ENCODE measurements at regions not wholly inside any gene's neighbourhood (a gene's known extent, or its start where the extent isn't known, plus 50 kb on each side); places are given as distances from the start of the nearest gene placed in this dataset.

DNA sequence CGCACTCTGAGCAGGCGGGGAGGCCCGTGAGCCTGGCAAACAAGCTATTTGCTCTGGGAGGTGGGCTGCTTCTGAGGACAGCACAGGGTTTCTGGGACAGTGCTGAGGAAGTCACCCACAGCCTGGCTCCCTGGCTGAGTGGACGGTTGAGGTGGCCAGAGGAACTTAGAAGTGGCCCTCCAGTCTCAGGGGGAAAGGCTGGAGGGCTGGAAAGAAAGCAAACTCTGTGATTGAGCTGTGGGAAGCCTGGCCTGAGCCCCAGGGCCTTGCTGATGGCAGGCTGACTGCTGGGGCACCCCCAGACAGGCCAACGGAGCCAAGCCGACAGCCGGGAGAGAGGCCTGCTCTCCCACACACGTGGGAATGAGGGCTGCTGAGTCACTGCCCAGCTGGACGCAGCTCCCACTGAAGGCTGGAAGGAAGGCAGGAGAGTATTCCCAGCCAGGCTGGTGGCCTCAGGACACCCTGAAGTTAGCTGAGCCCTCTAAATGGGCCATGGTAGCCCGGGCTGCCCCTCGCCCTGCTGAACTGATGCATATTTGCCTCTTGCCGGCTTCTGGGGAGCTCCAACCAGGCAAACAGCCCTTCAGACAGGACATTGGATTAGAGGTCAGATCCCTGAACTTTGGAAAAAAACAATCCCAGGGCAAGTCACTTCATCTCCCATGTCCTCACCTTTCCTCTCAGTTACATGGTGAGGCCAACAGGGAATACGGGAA is 98.0 kb upstream of the TLE3 start:
- TF ChIP-seq, protein P1, sequence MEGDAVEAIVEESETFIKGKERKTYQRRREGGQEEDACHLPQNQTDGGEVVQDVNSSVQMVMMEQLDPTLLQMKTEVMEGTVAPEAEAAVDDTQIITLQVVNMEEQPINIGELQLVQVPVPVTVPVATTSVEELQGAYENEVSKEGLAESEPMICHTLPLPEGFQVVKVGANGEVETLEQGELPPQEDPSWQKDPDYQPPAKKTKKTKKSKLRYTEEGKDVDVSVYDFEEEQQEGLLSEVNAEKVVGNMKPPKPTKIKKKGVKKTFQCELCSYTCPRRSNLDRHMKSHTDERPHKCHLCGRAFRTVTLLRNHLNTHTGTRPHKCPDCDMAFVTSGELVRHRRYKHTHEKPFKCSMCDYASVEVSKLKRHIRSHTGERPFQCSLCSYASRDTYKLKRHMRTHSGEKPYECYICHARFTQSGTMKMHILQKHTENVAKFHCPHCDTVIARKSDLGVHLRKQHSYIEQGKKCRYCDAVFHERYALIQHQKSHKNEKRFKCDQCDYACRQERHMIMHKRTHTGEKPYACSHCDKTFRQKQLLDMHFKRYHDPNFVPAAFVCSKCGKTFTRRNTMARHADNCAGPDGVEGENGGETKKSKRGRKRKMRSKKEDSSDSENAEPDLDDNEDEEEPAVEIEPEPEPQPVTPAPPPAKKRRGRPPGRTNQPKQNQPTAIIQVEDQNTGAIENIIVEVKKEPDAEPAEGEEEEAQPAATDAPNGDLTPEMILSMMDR (IDR thresholded peaks at IDR 0.05) = no peak
- no peak for TF ChIP-seq POLR2A (IDR thresholded peaks at IDR 0.05)
